Lower lobe of right lung (tissue), 2 donors: ENCODE measurements at regions not wholly inside any gene's neighbourhood (a gene's known extent, or its start where the extent isn't known, plus 50 kb on each side); places are given as distances from the start of the nearest gene placed in this dataset.

ENCODE experiments used
- ATAC-seq, 2 donors: fragments of 200-7000 bp; cut with Tn5 transposase; one replicate each; pipeline ENCODE4 v1.9.1; 2020 to 2022; ENCODE audit warnings: mild to moderate bottlenecking in 2 of 2, moderate library complexity in 2 of 2
- DNase-seq: peaks from one replicate; pipeline ENCODE4 v3.0.0-alpha.2; 2020
- H3K27ac ChIP-seq: fragments of 200-600 bp; one replicate; pipeline ENCODE4 v1.8.0; 2022
- H3K27me3 ChIP-seq: fragments of 200-600 bp; one replicate; pipeline ENCODE4 v1.8.0; 2022; ENCODE audit warnings: low read depth
- H3K36me3 ChIP-seq: fragments of 200-600 bp; one replicate; pipeline ENCODE4 v1.8.0; 2022; ENCODE audit warnings: mild to moderate bottlenecking
- H3K4me1 ChIP-seq: fragments of 200-600 bp; one replicate; pipeline ENCODE4 v1.8.0; 2022
- H3K4me3 ChIP-seq: fragments of 200-600 bp; one replicate; pipeline ENCODE4 v1.8.0; 2022; ENCODE audit warnings: mild to moderate bottlenecking
- H3K9me3 ChIP-seq: fragments of 200-600 bp; one replicate; pipeline ENCODE4 v1.8.0; 2022
- CTCF ChIP-seq: fragments of 200-600 bp; IDR thresholded peaks from one replicate; pipeline ENCODE4 v1.8.0; 2022; ENCODE audit warnings: antibody characterized with exemption, mild to moderate bottlenecking
- intact Hi-C: fragments of 100-400 bp; cut with DNase I; formaldehyde crosslinking; loops from one replicate; pipeline ENCODE4 v1.11.0; 2022
- donor health status: DM: no; HTN: yes; CAD: no; lungs with severe emphysema.

GRCh38 chr11:134883484-134883883 lies 471.4 kb upstream of the B3GAT1 start:
- no peaks in the 10 kb centered on the region for H3K36me3 ChIP-seq
- H3K27me3 ChIP-seq = peaks cover 16% of the 10 kb centered on the region
- no peak for DNase-seq
- ATAC-seq = no peak
- no peaks in the 10 kb centered on the region for H3K4me1 ChIP-seq
- no peaks in the 10 kb centered on the region for H3K9me3 ChIP-seq
- TF ChIP-seq CTCF = no peak
- no peak overlapping the region for H3K27ac ChIP-seq
- intact Hi-C loops = no loop called here
- H3K4me3 ChIP-seq = no peak overlapping the region

- H3K4me1 ChIP-seq = no peaks in the 10 kb centered on the region
- no peak for TF ChIP-seq CTCF
- no peak overlapping the region for H3K4me3 ChIP-seq
- no peak overlapping the region for H3K27ac ChIP-seq
- DNase-seq (no peak), ATAC-seq (no peak)
- no peaks in the 10 kb centered on the region for H3K36me3 ChIP-seq
- intact Hi-C loops = no loop called here
- peaks cover 16% of the 10 kb centered on the region for H3K27me3 ChIP-seq
- H3K9me3 ChIP-seq = no peaks in the 10 kb centered on the region
These were observed 470.7 kb upstream of the B3GAT1 start for GRCh38 chr11:134882671-134883297.

DNA sequence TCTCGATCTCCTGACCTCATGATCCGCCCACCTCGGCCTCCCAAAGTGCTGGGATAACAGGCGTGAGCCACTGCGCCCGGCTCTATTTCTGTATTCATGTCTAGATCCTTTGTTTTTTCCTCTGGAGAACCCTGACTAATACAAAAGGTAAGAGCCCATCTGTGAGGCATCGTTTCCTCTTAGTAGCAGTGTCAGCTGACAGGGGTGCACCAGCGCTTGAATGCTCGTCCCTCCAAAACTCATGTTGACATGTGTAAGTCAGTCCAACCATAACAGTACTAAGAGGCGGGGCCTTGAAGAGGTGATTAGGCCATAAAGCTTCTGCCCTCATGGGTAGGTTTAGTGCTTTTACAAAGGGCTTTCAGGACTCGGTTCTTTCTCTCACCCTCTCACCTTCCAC lies 470.1 kb upstream of the B3GAT1 start:
- TF ChIP-seq CTCF = no peak
- Histone ChIP-seq H3K27ac (no peak overlapping the region), H3K27me3 (peaks cover 16% of the 10 kb centered on the region), H3K9me3 (no peaks in the 10 kb centered on the region), H3K36me3 (no peaks in the 10 kb centered on the region), H3K4me1 (no peaks in the 10 kb centered on the region), H3K4me3 (no peak overlapping the region)
- ATAC-seq (no peak), DNase-seq (no peak)
- intact Hi-C loops = no loop called here

- no peaks in the 10 kb centered on the region for H3K36me3 ChIP-seq
- no peak overlapping the region for H3K4me3 ChIP-seq
- ATAC-seq (no peak), DNase-seq (no peak)
- intact Hi-C loops = no loop called here
- H3K4me1 ChIP-seq = no peaks in the 10 kb centered on the region
- no peaks in the 10 kb centered on the region for H3K9me3 ChIP-seq
- H3K27ac ChIP-seq = no peak overlapping the region
- TF ChIP-seq CTCF = no peak
- H3K27me3 ChIP-seq = peaks cover 16% of the 10 kb centered on the region
These were observed 468.7 kb upstream of the B3GAT1 start for GRCh38 chr11:134880788-134881187.

- Histone ChIP-seq H3K9me3 (no peaks in the 10 kb centered on the region), H3K36me3 (no peaks in the 10 kb centered on the region), H3K27me3 (peaks cover 8% of the 10 kb centered on the region), H3K4me1 (no peaks in the 10 kb centered on the region), H3K4me3 (no peak overlapping the region), H3K27ac (no peak overlapping the region)
- intact Hi-C loops = no loop called here
- DNase-seq = no peak
- ATAC-seq = no peak
- no peak for TF ChIP-seq CTCF
These were observed 467.9 kb upstream of the B3GAT1 start for GRCh38 chr11:134879931-134880330.
